M059J (cell line): ENCODE measurements at regions not wholly inside any gene's neighbourhood (a gene's known extent, or its start where the extent isn't known, plus 50 kb on each side); places are given as distances from the start of the nearest gene placed in this dataset.

ENCODE experiments used
- DNase-seq: peaks from one replicate; pipeline ENCODE4 v3.0.0-alpha.2; 2012; ENCODE audit warnings: low read depth

DNA sequence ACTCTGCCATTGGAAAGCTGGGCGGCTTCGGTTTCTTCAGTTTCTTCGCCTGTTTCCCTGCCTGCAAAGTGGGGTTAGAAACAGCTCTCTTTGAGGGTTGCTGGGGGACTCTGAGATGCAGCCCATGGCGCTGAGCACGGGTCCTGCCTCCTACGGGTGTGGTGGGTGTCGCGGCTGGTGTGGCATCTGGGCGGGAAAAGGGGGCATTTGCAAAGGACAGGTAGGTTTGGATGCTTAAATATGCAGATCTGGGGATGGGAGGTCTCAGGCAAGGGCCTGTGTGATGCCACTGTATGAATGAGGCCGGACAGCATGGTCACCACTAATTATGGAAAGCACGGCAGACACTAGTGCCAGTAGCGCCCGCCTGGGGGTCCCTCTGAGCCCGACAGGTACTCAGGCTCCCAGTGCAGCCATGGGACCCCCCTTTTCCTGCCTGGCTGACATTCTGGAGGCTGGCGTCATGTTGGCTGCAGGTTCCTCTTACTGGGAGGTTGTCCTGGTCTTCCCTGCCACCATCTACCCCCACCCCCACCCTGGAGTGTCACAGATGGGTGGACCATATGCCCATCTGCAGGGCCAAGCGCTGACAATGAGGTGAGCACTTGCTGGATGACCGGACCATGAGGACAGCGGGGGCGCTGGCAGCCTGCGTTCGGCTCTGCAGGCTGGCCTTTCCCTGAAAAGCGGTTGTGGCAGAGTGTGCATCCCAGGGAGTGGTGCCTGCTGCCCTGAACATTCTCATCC, 237.7 kb downstream of the SEC14L1 start:
- no peak for DNase-seq

DNA sequence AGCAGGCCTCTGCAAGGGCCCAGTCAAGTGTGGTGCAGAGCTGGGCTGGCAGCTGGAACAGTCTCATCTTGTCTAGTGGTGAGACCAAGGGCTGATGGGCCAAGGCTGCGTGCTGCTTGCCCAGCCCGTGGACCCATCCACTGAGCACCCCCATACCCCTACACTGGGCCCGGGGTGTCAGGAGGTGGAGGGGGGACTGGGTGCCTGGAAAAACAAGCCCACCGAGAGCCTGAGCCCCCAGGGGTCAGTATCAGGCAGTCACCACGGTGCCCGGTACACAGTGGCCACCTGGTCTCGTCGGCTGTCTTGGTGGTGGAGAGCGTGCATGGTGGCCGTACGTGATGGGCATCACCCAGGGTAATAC, 238.3 kb downstream of the SEC14L1 start:
- no peak for DNase-seq

- DNase-seq = no peak
Measured at GRCh38 chr17:77379832-77380231, 239.1 kb downstream of the SEC14L1 start.

- DNase-seq = no peak
Measured at GRCh38 chr17:77380395-77381184, 239.8 kb downstream of the SEC14L1 start.

GRCh38 chr17:77381185-77381700, 240.5 kb downstream of the SEC14L1 start:
- DNase-seq = no peak

- no peak for DNase-seq
Measured at GRCh38 chr17:77381731-77382130, 241.0 kb downstream of the SEC14L1 start.

DNA sequence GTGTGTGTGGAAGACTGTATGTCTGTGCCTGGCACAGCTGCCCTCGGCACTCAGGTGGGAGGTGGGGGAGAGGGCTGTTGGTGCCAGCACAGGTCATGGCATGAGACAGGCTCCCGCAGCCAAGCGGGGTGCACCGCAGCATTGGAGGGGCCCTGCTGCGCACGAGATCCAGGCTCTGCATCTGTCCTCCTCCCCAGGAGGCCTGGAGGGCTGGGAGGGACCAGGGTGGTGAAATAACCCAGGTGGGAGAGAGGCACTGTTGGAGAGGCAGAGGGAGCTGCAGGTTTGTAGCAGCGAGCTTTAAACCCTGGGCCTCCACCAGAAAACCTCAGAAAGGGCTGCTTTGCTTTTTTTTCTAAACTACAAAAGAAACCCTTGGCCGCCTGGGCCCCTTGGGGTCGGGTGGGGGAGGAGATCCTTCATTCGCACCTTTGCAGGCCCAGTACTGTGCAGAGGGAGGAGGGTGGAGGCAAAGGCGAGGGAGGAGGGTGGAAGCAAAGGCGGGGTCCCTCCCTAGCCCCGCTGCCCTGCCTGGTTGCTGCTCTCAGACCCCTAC, 241.7 kb downstream of the SEC14L1 start:
- DNase-seq = no peak

- no peak for DNase-seq
Measured at GRCh38 chr17:77382966-77383612, 242.3 kb downstream of the SEC14L1 start.

DNA sequence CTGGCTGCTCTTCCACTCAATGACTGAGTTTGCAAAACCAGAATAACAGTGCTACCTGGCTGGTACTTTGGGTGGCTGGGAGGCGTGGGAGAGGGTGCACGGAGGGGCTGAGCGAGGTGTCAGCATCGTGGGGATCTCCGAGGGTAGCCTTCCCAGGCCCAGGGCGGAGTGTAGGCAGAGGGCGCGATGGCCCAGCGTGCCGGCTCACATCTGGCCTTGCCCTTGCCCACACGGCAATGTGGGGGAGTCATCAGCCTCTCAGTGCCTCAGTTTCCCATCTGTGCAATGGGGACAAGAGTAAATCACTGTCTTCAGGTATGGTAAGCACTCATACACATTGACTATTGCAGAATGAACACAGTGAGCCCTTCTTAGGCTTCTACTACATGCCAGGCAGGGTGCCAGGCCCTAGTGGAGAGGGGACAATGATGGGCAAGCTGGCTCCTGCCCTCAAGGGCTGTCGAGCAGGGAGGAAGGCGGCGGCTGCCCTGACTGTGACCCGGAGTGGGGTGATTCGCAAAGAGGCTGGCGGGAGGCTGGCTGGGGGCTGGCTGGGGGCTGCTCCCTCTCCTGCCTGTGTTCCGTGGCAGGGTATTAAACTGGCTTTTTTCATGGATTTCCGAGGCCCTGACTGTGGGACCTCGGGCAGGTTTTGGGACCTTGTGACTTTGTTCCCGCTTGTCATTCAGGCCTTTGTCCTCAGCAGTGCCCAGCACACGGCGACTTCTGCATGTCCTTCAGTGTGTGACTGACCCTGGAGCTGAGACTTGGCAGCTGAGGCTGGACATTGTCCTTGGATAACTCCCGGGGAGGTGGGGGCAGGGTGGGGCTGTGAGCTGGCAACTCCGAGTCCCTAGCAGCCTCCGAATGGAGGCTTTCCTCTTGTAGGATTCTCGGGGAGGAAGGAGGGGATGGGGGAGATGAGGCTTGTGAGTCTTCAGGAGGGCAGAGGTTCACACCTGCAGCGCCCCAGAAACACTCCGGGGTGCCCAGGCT, 243.1 kb downstream of the SEC14L1 start:
- DNase-seq = peak; percentile 40

GRCh38 chr17:77385750-77386501, 245.2 kb downstream of the SEC14L1 start:
- peak; percentile 42 for DNase-seq

GRCh38 chr17:77386502-77387192, 245.9 kb downstream of the SEC14L1 start:
- DNase-seq = no peak

- DNase-seq = no peak
Measured at GRCh38 chr17:77387891-77388290, 247.1 kb downstream of the SEC14L1 start.

GRCh38 chr17:77388384-77389306, 247.9 kb downstream of the SEC14L1 start:
- no peak for DNase-seq

- DNase-seq = no peak
Measured at GRCh38 chr17:77390870-77391269, 250.1 kb downstream of the SEC14L1 start.

GRCh38 chr17:77391668-77392375, 251.1 kb downstream of the SEC14L1 start:
- DNase-seq = peak; percentile 96

DNA sequence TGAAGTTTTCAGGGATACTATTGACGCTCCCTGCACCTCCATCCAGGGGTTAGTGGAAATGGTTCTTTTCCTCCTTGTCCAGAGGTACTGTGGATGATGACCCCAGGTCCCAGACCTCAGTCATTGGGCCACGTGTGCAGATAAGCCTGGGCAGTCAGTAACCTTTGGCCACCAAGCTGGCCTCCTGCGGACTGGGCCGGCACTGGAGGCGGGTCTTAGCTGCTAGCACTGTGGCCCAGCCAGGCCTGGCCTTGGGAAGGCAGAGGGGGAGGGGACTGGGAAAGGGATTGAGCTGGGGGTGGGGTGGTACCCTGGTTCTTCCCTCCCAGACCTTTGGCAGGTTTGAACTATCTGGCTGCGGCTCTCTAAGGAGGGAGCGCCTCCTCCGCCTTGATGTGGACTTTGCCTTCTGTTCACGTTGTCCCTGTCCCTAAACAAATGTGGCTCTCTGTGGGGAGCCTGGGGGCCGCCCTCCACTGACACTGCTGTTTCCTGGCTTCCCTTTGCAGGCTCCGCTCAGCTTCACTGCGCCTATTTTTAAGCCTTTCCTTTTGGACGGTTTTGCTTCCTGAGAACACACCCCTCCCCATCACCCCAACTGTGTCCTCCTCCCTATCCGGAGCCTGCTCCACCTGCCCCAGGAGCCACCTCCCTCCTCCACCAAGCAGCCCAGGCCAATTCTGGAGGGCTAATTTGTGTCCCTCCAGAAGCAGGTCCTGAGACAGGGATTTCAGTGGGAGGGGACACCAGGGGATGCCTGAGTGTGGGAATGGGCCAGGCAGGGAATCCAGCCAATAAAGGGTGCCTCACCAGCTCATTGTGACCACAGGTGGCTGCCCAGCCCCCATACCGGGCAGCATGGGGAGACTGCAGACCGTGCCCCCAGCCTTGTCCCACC, 251.9 kb downstream of the SEC14L1 start:
- DNase-seq = peak; percentile 63

DNA sequence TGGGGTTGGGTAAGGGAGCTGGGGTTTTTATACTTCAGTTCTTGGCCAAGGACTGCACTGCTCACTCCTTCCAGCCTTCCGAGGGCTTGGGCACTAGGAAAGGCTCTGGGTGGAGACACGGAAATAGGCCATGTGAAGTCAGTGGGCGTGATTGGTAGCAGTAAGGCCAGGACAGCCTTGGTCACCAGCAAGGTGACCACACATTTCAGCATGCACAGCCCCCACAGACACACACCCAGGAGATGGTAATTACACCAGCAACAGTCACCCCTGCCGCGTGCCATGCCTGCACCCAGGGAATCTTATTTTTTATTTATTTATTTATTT, 252.5 kb downstream of the SEC14L1 start:
- DNase-seq = no peak
